ENCODE measurements at regions not wholly inside any gene's neighbourhood (a gene's known extent, or its start where the extent isn't known, plus 50 kb on each side); places are given as distances from the start of the nearest gene placed in this dataset.
A peak's percentile ranks its signal among the peaks of the same experiment; 100 is the strongest.

DNA sequence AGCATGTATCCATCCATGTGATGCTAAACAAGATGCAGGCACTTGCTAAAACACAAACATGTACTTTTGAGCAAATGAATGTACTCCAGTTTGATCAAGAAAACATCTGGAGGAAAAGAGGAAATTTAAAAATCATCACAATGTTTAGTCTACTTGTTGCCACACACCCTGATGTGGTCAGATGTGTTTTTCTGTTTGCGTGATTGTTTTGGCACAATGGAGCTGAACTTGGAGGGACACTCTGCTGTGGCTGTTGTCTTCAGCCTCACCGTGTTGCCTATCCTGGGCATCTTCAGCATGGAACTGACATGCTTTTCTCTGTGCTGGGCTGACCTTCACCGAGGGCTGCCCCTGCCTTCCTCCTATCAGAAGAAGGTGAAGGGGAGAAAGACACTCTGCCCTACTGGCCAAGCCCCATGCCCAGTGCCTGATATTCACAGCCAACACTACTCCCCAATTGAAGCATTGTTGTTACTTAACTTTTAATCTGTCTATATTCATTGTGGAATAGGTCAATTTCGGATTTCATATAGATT, 268.3 kb upstream of the IGFBP3 start:
- no peak for DNase-seq (ENCODE audit: low read depth in 2 of 2)
- TF ChIP-seq, protein P1, sequence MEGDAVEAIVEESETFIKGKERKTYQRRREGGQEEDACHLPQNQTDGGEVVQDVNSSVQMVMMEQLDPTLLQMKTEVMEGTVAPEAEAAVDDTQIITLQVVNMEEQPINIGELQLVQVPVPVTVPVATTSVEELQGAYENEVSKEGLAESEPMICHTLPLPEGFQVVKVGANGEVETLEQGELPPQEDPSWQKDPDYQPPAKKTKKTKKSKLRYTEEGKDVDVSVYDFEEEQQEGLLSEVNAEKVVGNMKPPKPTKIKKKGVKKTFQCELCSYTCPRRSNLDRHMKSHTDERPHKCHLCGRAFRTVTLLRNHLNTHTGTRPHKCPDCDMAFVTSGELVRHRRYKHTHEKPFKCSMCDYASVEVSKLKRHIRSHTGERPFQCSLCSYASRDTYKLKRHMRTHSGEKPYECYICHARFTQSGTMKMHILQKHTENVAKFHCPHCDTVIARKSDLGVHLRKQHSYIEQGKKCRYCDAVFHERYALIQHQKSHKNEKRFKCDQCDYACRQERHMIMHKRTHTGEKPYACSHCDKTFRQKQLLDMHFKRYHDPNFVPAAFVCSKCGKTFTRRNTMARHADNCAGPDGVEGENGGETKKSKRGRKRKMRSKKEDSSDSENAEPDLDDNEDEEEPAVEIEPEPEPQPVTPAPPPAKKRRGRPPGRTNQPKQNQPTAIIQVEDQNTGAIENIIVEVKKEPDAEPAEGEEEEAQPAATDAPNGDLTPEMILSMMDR (IDR thresholded peaks at IDR 0.05; ENCODE audit: low read depth, low read length) = no peak
- no peak overlapping the region for H3K4me3 ChIP-seq (replicated peaks in 1 of 2; ENCODE audit: low read depth in 2 of 2, low read length in 2 of 2)

- TF ChIP-seq, protein P1 (IDR thresholded peaks at IDR 0.05; ENCODE audit: low read depth, low read length) = no peak
- no peak overlapping the region for H3K4me3 ChIP-seq (replicated peaks in 1 of 2; ENCODE audit: low read depth in 2 of 2, low read length in 2 of 2)
- DNase-seq (ENCODE audit: low read depth in 2 of 2) = no peak
Observed at GRCh38 chr7:46186131-46186530, 265.1 kb upstream of the IGFBP3 start.

DNA sequence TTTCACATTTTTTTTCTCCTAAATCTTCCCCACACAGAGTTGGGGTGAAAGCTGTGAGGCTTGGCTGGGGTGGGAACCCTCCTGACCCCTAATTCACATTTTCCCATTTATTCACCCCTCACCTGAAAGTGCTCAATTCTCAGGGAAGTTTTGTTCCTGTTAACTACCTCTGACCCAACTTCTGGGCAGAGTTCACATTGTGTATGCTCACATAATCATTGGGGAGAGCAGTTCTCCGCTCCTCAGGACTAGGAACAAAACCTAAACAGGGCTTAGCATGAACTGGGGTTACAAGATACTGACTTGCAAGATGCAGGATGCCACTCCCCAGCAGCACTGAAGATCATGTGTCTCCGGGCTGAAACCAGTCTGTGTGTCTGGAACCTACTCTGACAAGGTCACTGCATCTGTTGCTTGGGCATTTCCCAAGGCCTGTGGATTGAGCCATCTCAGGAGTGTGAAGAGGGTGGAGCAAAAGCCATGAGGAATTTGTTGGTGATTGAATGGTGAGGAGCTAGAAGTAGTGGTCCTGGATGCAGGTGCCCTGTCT, 258.1 kb upstream of the IGFBP3 start:
- TF ChIP-seq, protein P1 (IDR thresholded peaks at IDR 0.05; ENCODE audit: low read depth, low read length) = no peak
- no peak overlapping the region for H3K4me3 ChIP-seq (replicated peaks in 1 of 2; ENCODE audit: low read depth in 2 of 2, low read length in 2 of 2)
- DNase-seq (ENCODE audit: low read depth in 2 of 2) = peak in 1 of 2 donors; percentile 39

DNA sequence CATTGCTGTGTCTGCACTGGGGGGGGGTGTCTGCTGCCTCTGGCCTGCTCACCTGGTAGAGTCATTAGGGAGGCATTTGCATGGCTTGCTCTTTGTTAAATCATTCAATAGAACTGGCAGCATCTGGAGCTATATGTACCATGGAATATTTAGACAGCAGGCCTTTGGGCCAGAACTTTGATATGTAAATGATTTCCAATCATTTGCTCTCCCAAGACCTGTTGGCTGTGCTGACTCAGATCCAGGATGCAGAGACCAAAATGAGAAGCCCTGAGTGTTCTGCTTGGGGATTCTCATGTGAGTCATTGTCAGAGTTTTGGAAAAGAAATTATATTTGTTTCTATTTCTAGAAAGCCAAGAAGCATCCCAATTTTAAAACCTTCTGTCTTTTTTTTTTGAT, 257.6 kb upstream of the IGFBP3 start:
- DNase-seq (ENCODE audit: low read depth in 2 of 2) = peak in 1 of 2 donors; percentile 70
- H3K4me3 ChIP-seq (replicated peaks in 1 of 2; ENCODE audit: low read depth in 2 of 2, low read length in 2 of 2) = no peak overlapping the region
- TF ChIP-seq, protein P1 (IDR thresholded peaks at IDR 0.05; ENCODE audit: low read depth, low read length) = no peak

- TF ChIP-seq, protein P1 (IDR thresholded peaks at IDR 0.05; ENCODE audit: low read depth, low read length) = no peak
- no peak overlapping the region for H3K4me3 ChIP-seq (replicated peaks in 1 of 2; ENCODE audit: low read depth in 2 of 2, low read length in 2 of 2)
- DNase-seq (ENCODE audit: low read depth in 2 of 2) = no peak
Observed at GRCh38 chr7:46177821-46178220, 256.7 kb upstream of the IGFBP3 start.

DNA sequence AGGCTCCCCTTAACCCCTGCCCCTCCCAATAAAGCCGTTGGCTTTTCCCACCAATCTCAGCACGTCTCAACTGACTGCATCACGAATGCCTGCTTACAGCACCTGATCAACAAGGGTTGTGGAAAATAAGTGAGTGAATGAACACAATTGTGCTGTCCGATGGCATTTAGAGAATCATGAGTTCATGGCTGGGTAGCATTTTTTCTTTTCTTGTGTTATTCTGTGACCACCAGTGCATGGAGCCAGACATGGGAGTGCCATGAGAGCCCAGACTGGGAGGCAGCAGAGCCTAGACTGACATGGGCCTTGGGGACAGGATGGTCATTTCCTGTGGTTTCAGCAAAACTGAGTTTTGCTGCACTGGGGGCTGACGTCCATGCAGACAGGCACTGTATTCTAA, 254.1 kb upstream of the IGFBP3 start:
- TF ChIP-seq, protein P1 (IDR thresholded peaks at IDR 0.05; ENCODE audit: low read depth, low read length) = no peak
- no peak for DNase-seq (ENCODE audit: low read depth in 2 of 2)
- no peak overlapping the region for H3K4me3 ChIP-seq (replicated peaks in 1 of 2; ENCODE audit: low read depth in 2 of 2, low read length in 2 of 2)

DNA sequence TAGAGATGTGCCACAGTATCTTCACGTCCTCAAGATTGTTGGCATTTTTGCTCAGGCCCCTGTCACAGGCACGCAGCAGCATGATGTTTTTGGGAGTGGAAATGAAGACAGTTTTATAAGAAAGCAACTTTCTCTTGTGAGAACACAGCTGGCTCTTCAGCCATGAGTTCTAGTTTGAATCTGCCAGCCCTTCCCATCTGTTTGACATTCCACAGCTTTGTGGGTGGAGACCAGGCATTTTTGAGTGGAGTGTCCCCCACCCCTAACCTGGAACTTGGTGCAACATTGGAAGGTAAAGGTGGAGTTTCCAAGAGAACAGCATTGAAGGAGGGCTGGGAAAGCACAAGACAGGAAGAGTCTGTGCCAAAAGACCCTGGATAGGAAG, 253.1 kb upstream of the IGFBP3 start:
- no peak for DNase-seq (ENCODE audit: low read depth in 2 of 2)

More for the DNA sequence above, 253.1 kb upstream of the IGFBP3 start:
- TF ChIP-seq, protein P1 (IDR thresholded peaks at IDR 0.05; ENCODE audit: low read depth, low read length) = no peak
- H3K4me3 ChIP-seq (replicated peaks in 1 of 2; ENCODE audit: low read depth in 2 of 2, low read length in 2 of 2) = no peak overlapping the region
